MM.1S (cell line): ENCODE measurements at regions not wholly inside any gene's neighbourhood (a gene's known extent, or its start where the extent isn't known, plus 50 kb on each side); places are given as distances from the start of the nearest gene placed in this dataset.

ENCODE experiments used
- EZH2 ChIP-seq: fragments of 300-600 bp; sonication (generic); optimal IDR thresholded peaks from 2 replicates; pipeline ENCODE3; 2017; ENCODE audit warnings: low read depth, mild to moderate bottlenecking, antibody characterized with exemption, low read length, mixed read lengths
- EZH2phosphoT487 ChIP-seq: fragments of 300-600 bp; sonication (generic); IDR thresholded peaks from 2 replicates; pipeline ENCODE4 v1.6.1; 2018; ENCODE audit warnings: antibody characterized with exemption, low read length
- TF ChIP-seq, protein P1 (sequence below): fragments of 300-600 bp; sonication (generic); IDR thresholded peaks from 2 replicates; pipeline ENCODE4 v1.5.1; 2016; ENCODE audit warnings: antibody characterized with exemption, low read length, mixed read lengths

DNA sequence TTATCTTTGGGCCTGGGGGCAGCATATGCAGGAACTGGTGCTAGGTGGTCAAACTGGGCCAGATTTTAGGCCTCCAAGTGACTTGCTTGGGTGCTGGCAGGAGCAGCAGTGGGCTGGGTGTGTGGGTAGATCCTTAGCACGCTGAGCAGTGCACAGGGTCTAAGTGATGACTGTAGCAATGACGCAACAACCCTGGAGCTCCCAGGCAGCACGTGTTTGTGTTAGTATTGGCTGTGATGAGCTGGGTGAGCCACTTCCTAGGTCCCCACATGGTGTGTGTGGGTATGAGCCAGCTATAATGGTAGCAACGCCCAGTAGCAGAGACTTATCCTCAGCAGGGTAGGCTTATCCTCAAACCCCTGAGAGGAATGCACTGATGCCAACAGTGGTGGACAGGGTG, 570.6 kb upstream of the ROBO1 start:
- TF ChIP-seq, protein P1, sequence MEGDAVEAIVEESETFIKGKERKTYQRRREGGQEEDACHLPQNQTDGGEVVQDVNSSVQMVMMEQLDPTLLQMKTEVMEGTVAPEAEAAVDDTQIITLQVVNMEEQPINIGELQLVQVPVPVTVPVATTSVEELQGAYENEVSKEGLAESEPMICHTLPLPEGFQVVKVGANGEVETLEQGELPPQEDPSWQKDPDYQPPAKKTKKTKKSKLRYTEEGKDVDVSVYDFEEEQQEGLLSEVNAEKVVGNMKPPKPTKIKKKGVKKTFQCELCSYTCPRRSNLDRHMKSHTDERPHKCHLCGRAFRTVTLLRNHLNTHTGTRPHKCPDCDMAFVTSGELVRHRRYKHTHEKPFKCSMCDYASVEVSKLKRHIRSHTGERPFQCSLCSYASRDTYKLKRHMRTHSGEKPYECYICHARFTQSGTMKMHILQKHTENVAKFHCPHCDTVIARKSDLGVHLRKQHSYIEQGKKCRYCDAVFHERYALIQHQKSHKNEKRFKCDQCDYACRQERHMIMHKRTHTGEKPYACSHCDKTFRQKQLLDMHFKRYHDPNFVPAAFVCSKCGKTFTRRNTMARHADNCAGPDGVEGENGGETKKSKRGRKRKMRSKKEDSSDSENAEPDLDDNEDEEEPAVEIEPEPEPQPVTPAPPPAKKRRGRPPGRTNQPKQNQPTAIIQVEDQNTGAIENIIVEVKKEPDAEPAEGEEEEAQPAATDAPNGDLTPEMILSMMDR = no peak
- no peak for TF ChIP-seq EZH2
- no peak for TF ChIP-seq EZH2phosphoT487
